GM12878 (cell line): ENCODE measurements at regions not wholly inside any gene's neighbourhood (a gene's known extent, or its start where the extent isn't known, plus 50 kb on each side); places are given as distances from the start of the nearest gene placed in this dataset.

Experiments used
- ATAC-seq: fragments of 200-7000 bp; cut with Tn5 transposase; 3 replicates; pipeline ENCODE4 v1.9.1; 2020; ENCODE audit warnings: mild to moderate bottlenecking, moderate library complexity
- BruUV-seq: library from RNA; stranded (reverse); fragments of 400-500 nt; replicated peaks from 2 replicates; lab custom pipeline; 2021; lab: Mats Ljungman, UMichigan
- CTCF ChIA-PET: fragments of 300-600 bp; sonication (Branson Sonifier 250); formaldehyde crosslinking; extraction: SDS; loops from one replicate; lab custom pipeline; 2021; ENCODE audit warnings: inconsistent platforms; lab: Yijun Ruan, JAX
- POLR2A ChIA-PET: fragments of 350-600 bp; formaldehyde crosslinking; extraction: SDS; loops from one replicate; lab custom pipeline; 2021; ENCODE audit warnings: inconsistent platforms; lab: Charles Lee
- RAD21 ChIA-PET: fragments of 300-600 bp; sonication (Branson Sonifier 250); formaldehyde crosslinking; loops from one replicate; lab custom pipeline; 2023; ENCODE audit warnings: antibody characterized with exemption; ENCODE audit not compliant: unreplicated experiment; lab: Charles Lee
- SMC1A ChIA-PET: fragments of 300-600 bp; sonication (Branson Sonifier 250); formaldehyde crosslinking; loops from one replicate; lab custom pipeline; 2023; ENCODE audit not compliant: unreplicated experiment, uncharacterized antibody; lab: Charles Lee
- DNase-seq: peaks from one replicate; pipeline ENCODE4 v3.0.0-alpha.2; 2011; ENCODE audit warnings: low read depth, low spot score
- FAIRE-seq: peaks from 3 replicates; lab custom pipeline; 2011; peaks lifted over from hg19 to GRCh38; lab: Jason Lieb, UNC
- H2AFZ ChIP-seq: 2 replicates; pipeline ENCODE4 v1.6.0; 2011; ENCODE audit warnings: low read depth, low read length, control low read depth; ENCODE audit not compliant: control insufficient read depth
- H3K27ac ChIP-seq: 2 replicates; pipeline ENCODE4 v1.5.1; 2011; ENCODE audit warnings: control low read depth; ENCODE audit not compliant: control insufficient read depth, insufficient read depth
- H3K27me3 ChIP-seq, 2 experiments: replicated peaks in 1 of 2; 2 replicates each; pipeline versions ENCODE4 v1.6.0 to v1.6.1; 2011; ENCODE audit warnings: low read length in 1 of 2; ENCODE audit not compliant: control insufficient read depth in 2 of 2, insufficient read depth in 2 of 2
- H3K36me3 ChIP-seq, 2 experiments: 2 replicates each; pipeline ENCODE4 v1.5.1; 2011; ENCODE audit warnings: low read length in 1 of 2; ENCODE audit not compliant: control insufficient read depth in 2 of 2, insufficient read depth in 2 of 2
- H3K4me1 ChIP-seq: 2 replicates; pipeline ENCODE4 v1.6.1; 2011; ENCODE audit warnings: mild to moderate bottlenecking, low read length, moderate library complexity, mixed read lengths; ENCODE audit not compliant: control insufficient read depth, insufficient read depth
- H3K4me2 ChIP-seq: 2 replicates; pipeline ENCODE4 v1.6.0; 2011; ENCODE audit warnings: control low read depth; ENCODE audit not compliant: control insufficient read depth, insufficient read depth
- H3K4me3 ChIP-seq: fragments of 200-600 bp; sonication (generic); 2 replicates; pipeline ENCODE4 v1.5.1; 2016
- H3K79me2 ChIP-seq: 2 replicates; pipeline ENCODE4 v1.6.0; 2011; ENCODE audit warnings: low read length; ENCODE audit not compliant: control insufficient read depth, insufficient read depth
- H3K9ac ChIP-seq: 2 replicates; pipeline ENCODE4 v1.8.0; 2011; ENCODE audit warnings: low read length, control low read depth, mixed read lengths; ENCODE audit not compliant: control insufficient read depth, insufficient read depth
- H3K9me3 ChIP-seq: replicated peaks from 3 replicates; pipeline ENCODE4 v1.5.1; 2011; ENCODE audit warnings: mild to moderate bottlenecking, low read length; ENCODE audit not compliant: control insufficient read depth, insufficient read depth
- H4K20me1 ChIP-seq: 2 replicates; pipeline ENCODE4 v1.6.0; 2011; ENCODE audit not compliant: control insufficient read depth, insufficient read depth
- CBFB ChIP-seq: IDR thresholded peaks from 2 replicates; pipeline ENCODE4 v1.6.1; 2016; ENCODE audit warnings: antibody characterized with exemption, low read depth
- CTCF ChIP-seq, 3 experiments: IDR thresholded peaks in 2 of 3; conservative IDR thresholded peaks in 1 of 3; 2 replicates each; pipeline ENCODE4 v1.5.1; 2011; ENCODE audit warnings: low read depth in 3 of 3, low read length in 3 of 3, mild to moderate bottlenecking in 3 of 3, control low read depth in 2 of 3, moderate library complexity in 2 of 3, inconsistent platforms in 1 of 3, mixed read lengths in 1 of 3; ENCODE audit not compliant: control insufficient read depth in 2 of 3, insufficient read depth in 1 of 3; ENCODE audit errors: extremely low read depth in 1 of 3
- EED ChIP-seq: sonication (generic); IDR thresholded peaks from 2 replicates; pipeline ENCODE4 v1.6.1; 2016; ENCODE audit warnings: antibody characterized with exemption, low read depth
- EP300 ChIP-seq, 2 experiments: fragments of 150-350 bp in 1 of 2; IDR thresholded peaks; 2 replicates each; pipeline ENCODE4 v1.6.1; 2011 to 2012; ENCODE audit warnings: low read depth in 2 of 2, low read length in 2 of 2, borderline replicate concordance in 1 of 2, improper control_type of control experiment in 1 of 2, inconsistent platforms in 1 of 2; ENCODE audit not compliant: control insufficient read depth in 1 of 2
- MTA3 ChIP-seq: IDR thresholded peaks from 2 replicates; pipeline ENCODE4 v1.6.1; 2012; ENCODE audit warnings: low read length, inconsistent platforms, borderline replicate concordance
- NBN ChIP-seq: fragments of 450-650 bp; IDR thresholded peaks from 2 replicates; pipeline ENCODE4 v1.6.1; 2016
- NFYA ChIP-seq: IDR thresholded peaks from 2 replicates; pipeline ENCODE4 v1.6.1; 2011; ENCODE audit warnings: low read depth, mild to moderate bottlenecking, low read length, improper control_type of control experiment, borderline replicate concordance
- POU2F2 ChIP-seq: IDR thresholded peaks from 3 replicates; pipeline ENCODE4 v1.6.1; 2011; ENCODE audit warnings: low read depth, mild to moderate bottlenecking, low read length, borderline replicate concordance
- RAD21 ChIP-seq: IDR thresholded peaks from 2 replicates; pipeline ENCODE4 v1.6.1; 2011; ENCODE audit warnings: mild to moderate bottlenecking, low read depth, low read length, moderate library complexity; ENCODE audit not compliant: insufficient read depth
- SIN3A ChIP-seq: IDR thresholded peaks from 2 replicates; pipeline ENCODE4 v1.6.1; 2012; ENCODE audit warnings: low read depth, low read length, improper control_type of control experiment
- ZNF24 ChIP-seq: fragments of 450-650 bp; IDR thresholded peaks from 2 replicates; pipeline ENCODE4 v1.6.1; 2017; ENCODE audit warnings: antibody characterized with exemption, mild to moderate bottlenecking
- WGBS: methylation state at CpG from one replicate; pipeline ENCODE4 v1.1.6; 2016; ENCODE audit warnings: low lambda C conversion rate; ENCODE audit not compliant: insufficient replicate concordance, insufficient coverage; ENCODE audit errors: missing lambda C conversion rate; 5-methylcytosine and 5-hydroxymethylcytosine counted together
- in situ Hi-C: fragments of 300-500 bp; cut with MboI; formaldehyde crosslinking; loops from 9 replicates; pipeline ENCODE4 v1.14.3; 2018; ENCODE audit warnings: mixed read lengths
- intact Hi-C: fragments of 100-400 bp; cut with micrococcal nuclease; formaldehyde crosslinking; loops from one replicate; pipeline ENCODE4 v1.14.2; 2022; ENCODE audit not compliant: unreplicated experiment
- TF ChIP-seq, protein P1 (sequence below): fragments of 450-650 bp; IDR thresholded peaks from 2 replicates; pipeline ENCODE4 v1.6.1; 2017; ENCODE audit warnings: mild to moderate bottlenecking, low read depth, inconsistent platforms; ENCODE audit not compliant: poor library complexity, severe bottlenecking
- TF ChIP-seq, protein P2 (sequence below): fragments of 450-650 bp; IDR thresholded peaks from 2 replicates; pipeline ENCODE4 v1.6.1; 2016; ENCODE audit warnings: mild to moderate bottlenecking
- TF ChIP-seq, protein P3 (sequence below): fragments of 450-650 bp; IDR thresholded peaks from 2 replicates; pipeline ENCODE4 v1.6.1; 2017; ENCODE audit warnings: antibody characterized with exemption, mild to moderate bottlenecking, moderate library complexity

DNA sequence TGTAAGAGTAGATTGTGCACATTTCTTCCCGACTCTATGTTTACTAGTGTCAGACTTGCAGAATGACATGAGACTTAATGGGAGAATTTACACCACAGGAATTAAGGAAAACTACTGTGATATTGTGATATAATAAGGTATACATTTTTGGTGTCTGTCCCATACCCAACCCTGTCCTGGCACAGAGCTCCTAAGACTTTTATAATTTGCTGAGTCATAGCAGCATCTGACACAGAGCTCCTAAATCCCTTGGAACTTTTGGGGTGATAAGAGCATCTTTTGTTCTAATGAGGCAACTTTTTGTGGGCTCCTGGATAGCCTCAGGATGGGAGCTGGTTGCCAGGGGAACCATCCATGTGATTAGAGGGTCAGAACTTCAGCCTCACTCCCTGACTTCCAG, 1607.0 kb downstream of the RPA4 start:
- ChIA-PET CTCF (no interaction called here), RAD21 (no interaction called here), POLR2A (no interaction called here), SMC1A (no interaction called here)
- no peaks in the 10 kb centered on the region for H3K79me2 ChIP-seq
- no peaks in the 10 kb centered on the region for H4K20me1 ChIP-seq
- ATAC-seq = no peak
- no peaks in the 10 kb centered on the region for H3K9me3 ChIP-seq
- H3K27me3 ChIP-seq = no peaks in the 10 kb centered on the region
- FAIRE-seq = no peak
- intact Hi-C loops (no loop called here), in situ Hi-C loops (no loop called here)
- no TSS peak for BruUV-seq
- no peak overlapping the region for H2AFZ ChIP-seq
- DNase-seq = no peak
- H3K27ac ChIP-seq = no peak overlapping the region
- no peaks in the 10 kb centered on the region for H3K4me1 ChIP-seq
- no peaks in the 10 kb centered on the region for H3K36me3 ChIP-seq
- H3K9ac ChIP-seq = no peak overlapping the region
- no peak overlapping the region for H3K4me3 ChIP-seq
- WGBS = 7% methylated on average over 1 of the region's 1 CpG
- no peak overlapping the region for H3K4me2 ChIP-seq
- TF ChIP-seq NFYA = no peak
- TF ChIP-seq, protein P1, sequence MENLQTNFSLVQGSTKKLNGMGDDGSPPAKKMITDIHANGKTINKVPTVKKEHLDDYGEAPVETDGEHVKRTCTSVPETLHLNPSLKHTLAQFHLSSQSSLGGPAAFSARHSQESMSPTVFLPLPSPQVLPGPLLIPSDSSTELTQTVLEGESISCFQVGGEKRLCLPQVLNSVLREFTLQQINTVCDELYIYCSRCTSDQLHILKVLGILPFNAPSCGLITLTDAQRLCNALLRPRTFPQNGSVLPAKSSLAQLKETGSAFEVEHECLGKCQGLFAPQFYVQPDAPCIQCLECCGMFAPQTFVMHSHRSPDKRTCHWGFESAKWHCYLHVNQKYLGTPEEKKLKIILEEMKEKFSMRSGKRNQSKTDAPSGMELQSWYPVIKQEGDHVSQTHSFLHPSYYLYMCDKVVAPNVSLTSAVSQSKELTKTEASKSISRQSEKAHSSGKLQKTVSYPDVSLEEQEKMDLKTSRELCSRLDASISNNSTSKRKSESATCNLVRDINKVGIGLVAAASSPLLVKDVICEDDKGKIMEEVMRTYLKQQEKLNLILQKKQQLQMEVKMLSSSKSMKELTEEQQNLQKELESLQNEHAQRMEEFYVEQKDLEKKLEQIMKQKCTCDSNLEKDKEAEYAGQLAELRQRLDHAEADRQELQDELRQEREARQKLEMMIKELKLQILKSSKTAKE = no peak
- no peak for TF ChIP-seq ZNF24
- TF ChIP-seq, protein P2, sequence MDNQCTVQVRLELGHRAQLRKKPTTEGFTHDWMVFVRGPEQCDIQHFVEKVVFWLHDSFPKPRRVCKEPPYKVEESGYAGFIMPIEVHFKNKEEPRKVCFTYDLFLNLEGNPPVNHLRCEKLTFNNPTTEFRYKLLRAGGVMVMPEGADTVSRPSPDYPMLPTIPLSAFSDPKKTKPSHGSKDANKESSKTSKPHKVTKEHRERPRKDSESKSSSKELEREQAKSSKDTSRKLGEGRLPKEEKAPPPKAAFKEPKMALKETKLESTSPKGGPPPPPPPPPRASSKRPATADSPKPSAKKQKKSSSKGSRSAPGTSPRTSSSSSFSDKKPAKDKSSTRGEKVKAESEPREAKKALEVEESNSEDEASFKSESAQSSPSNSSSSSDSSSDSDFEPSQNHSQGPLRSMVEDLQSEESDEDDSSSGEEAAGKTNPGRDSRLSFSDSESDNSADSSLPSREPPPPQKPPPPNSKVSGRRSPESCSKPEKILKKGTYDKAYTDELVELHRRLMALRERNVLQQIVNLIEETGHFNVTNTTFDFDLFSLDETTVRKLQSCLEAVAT = no peak
- TF ChIP-seq, protein P3, sequence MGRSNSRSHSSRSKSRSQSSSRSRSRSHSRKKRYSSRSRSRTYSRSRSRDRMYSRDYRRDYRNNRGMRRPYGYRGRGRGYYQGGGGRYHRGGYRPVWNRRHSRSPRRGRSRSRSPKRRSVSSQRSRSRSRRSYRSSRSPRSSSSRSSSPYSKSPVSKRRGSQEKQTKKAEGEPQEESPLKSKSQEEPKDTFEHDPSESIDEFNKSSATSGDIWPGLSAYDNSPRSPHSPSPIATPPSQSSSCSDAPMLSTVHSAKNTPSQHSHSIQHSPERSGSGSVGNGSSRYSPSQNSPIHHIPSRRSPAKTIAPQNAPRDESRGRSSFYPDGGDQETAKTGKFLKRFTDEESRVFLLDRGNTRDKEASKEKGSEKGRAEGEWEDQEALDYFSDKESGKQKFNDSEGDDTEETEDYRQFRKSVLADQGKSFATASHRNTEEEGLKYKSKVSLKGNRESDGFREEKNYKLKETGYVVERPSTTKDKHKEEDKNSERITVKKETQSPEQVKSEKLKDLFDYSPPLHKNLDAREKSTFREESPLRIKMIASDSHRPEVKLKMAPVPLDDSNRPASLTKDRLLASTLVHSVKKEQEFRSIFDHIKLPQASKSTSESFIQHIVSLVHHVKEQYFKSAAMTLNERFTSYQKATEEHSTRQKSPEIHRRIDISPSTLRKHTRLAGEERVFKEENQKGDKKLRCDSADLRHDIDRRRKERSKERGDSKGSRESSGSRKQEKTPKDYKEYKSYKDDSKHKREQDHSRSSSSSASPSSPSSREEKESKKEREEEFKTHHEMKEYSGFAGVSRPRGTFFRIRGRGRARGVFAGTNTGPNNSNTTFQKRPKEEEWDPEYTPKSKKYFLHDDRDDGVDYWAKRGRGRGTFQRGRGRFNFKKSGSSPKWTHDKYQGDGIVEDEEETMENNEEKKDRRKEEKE = no peak
- no peak for TF ChIP-seq POU2F2
- no peak for TF ChIP-seq RAD21
- TF ChIP-seq SIN3A = no peak
- no peak for TF ChIP-seq EP300 (IDR thresholded peaks at IDR 0.05; ENCODE audit: borderline replicate concordance in 1 of 2, control insufficient read depth in 1 of 2, low read depth in 2 of 2, low read length in 2 of 2)
- TF ChIP-seq EED = no peak
- no peak for TF ChIP-seq NBN
- no peak for TF ChIP-seq MTA3
- no peak for TF ChIP-seq CBFB
- TF ChIP-seq CTCF (IDR thresholded peaks at IDR 0.05 in 2 of 3, conservative IDR thresholded peaks at IDR 0.05 in 1 of 3; ENCODE audit: control insufficient read depth in 2 of 3, extremely low read depth in 1 of 3, insufficient read depth in 1 of 3, low read depth in 3 of 3, low read length in 3 of 3) = no peak
